HG03520 (cell line): ENCODE measurements at regions not wholly inside any gene's neighbourhood (a gene's known extent, or its start where the extent isn't known, plus 50 kb on each side); places are given as distances from the start of the nearest gene placed in this dataset.

Source experiments
- ATAC-seq: cut with Tn5 transposase; IDR thresholded peaks from one replicate; pipeline ENCODE4 v1.9.1; 2021; ENCODE audit warnings: mild to moderate bottlenecking, moderate library complexity; ENCODE audit not compliant: unreplicated experiment

DNA sequence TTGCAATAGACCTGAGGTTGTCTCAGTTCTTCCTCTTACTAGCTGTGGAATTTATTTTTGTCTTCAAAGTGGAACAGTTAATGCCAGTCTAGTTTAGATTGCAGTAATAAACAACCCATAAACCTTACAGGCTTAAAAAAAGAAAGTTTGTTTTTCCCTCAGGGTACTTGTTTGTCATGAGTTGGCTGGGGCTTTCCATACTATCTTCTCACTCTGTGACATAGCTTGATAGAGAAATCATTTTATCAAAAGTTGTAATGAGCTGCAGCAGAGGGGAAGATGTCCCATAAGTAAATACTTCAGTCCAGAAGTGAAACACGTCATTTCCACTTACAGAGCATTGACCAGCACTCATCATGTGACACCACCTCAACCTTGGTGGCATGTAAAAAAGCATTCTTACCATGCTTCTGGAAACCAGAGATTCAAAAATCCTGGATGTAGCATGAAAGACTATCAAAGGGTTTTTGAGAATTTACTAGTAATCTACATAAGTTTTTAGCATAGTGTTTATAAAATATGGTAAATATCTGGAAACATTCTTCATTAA is 62.8 kb upstream of the COL11A1 start:
- no peak for ATAC-seq

DNA sequence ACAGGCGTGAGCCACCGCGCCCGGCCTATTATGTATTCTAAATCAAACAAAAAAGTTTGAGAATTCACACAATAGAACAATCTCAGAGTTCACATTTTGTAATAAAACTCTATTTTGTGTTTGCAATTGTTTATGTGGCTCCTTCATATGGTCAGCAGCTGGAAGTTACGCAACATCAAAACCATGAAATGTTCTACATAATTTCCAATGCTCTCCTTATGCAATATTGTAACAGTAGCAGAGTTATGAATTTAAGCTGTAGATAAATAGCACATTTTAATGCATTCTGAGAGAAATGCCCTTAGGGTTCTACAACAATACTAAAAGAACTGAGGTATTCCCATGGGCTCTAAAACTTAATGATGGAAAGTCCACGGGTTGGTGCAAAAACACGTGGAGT is 62.3 kb upstream of the COL11A1 start:
- ATAC-seq: no peak

DNA sequence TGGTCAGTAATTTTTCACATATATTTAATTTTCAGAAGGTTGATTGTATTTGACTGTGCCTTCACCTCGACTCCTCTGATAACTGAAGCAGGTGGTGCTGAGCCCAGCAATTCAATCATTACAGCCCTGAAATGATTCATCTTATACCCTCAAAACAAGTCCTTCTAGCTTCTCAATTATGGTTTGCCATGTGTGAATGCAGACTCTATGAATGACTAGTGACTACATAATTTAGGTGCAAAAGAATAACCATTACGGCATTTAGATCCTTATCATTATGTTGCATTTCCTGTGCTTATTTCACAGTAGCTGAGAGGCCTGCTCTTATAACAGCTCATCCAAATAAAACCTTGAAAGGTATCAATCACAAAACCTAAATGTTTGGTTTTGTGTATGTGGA is 54.0 kb upstream of the COL11A1 start:
- no peak for ATAC-seq

DNA sequence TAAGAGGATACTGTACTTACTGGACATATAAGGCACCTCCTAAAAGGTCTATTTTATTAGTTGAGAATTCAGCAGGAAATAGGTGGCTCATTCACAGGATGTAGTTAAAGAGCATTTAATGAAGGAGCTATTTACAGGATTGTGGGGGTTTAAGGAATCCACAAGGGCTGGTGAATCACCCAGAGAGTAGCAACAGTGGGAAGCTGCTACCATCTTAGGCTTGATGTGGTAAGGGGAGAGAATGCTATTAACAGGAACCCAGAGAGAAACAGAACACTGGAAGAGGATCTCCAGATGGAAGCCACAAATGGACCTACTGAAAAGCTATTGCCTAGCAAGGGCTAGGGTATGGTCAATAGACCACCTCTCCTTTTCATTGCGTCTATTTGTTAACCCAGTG is 52.0 kb upstream of the COL11A1 start:
- ATAC-seq: no peak
